ENCODE measurements at regions not wholly inside any gene's neighbourhood (a gene's known extent, or its start where the extent isn't known, plus 50 kb on each side); places are given as distances from the start of the nearest gene placed in this dataset.

DNA sequence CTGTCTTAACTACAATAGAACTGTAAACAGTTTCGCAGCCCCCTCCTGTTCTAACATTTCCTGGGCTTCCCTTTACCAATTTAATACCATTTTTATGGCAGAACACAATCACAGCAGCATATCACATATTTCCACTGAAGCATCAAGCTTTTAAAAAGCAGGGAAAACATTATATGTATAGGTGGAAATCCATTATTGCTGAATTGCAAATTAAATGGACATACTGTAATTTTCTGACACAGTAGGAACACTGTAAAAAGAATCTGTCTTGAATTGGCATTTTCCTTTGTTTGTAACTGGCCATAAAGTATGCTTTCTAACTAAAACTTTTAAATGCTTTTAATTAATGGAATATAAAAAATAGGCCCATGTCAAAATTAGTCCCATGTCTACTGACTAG, 1385.8 kb downstream of the SI start:
- H3K36me3 Mint-ChIP-seq (ENCODE audit: insufficient read depth in 1 of 3, low read depth in 3 of 3) = peaks cover 10 to 24% (median 15%) of the 10 kb centered on the region in 3 experiments
- Histone ChIP-seq H3K23me2 (ENCODE audit: insufficient read length, low read depth, low read length, poor library complexity, severe bottlenecking) (no peaks in the 10 kb centered on the region), H3K4ac (ENCODE audit: low read depth, low read length) (no peak overlapping the region), H4K5ac (ENCODE audit: insufficient read length, low read depth, low read length) (no peak overlapping the region), H3K14ac (ENCODE audit: insufficient read depth, low read length) (no peak overlapping the region), H2BK5ac (ENCODE audit: insufficient read length, low read length) (no peak overlapping the region), H3K79me1 (ENCODE audit: insufficient read depth, low read depth, low read length, poor library complexity, severe bottlenecking) (no peaks in the 10 kb centered on the region), H3K9me3 (ENCODE audit: control insufficient read depth, low read depth, low read length) (peaks cover 6% of the 10 kb centered on the region), H2BK20ac (ENCODE audit: low read depth, low read length, poor library complexity, severe bottlenecking) (no peak overlapping the region), H2BK12ac (ENCODE audit: insufficient read length, low read depth, low read length) (no peak overlapping the region), H3T11ph (ENCODE audit: low read length) (no peak overlapping the region), H3K9ac (ENCODE audit: extremely low read depth, insufficient read length, low read length) (no peak overlapping the region), H3K18ac (ENCODE audit: insufficient read length, low read depth, low read length) (no peak overlapping the region), H4K8ac (replicated peaks; ENCODE audit: insufficient read length, low read depth, low read length) (no peak overlapping the region), H3K56ac (ENCODE audit: insufficient read length, low read depth, low read length) (no peak overlapping the region), H2BK15ac (ENCODE audit: low read depth, low read length) (no peak overlapping the region), H3K4me1 (ENCODE audit: insufficient read depth, low read length) (no peaks in the 10 kb centered on the region), H3K79me2 (ENCODE audit: insufficient read depth, low read length) (no peaks in the 10 kb centered on the region), H2AFZ (ENCODE audit: low read length) (no peak overlapping the region), H2AK5ac (ENCODE audit: insufficient read length, low read length) (no peak overlapping the region), H3K27ac (ENCODE audit: insufficient read length, low read depth, low read length) (no peak overlapping the region), H2BK120ac (ENCODE audit: low read depth, low read length, poor library complexity, severe bottlenecking) (no peak overlapping the region), H4K91ac (ENCODE audit: insufficient read length, low read depth, low read length) (no peak overlapping the region), H3K4me2 (ENCODE audit: insufficient read depth, insufficient read length, low read length) (no peak overlapping the region), H3K23ac (ENCODE audit: insufficient read length, low read depth, low read length) (no peak overlapping the region), H4K20me1 (ENCODE audit: control insufficient read depth, insufficient read depth, insufficient read length) (no peaks in the 10 kb centered on the region), H3K27me3 (ENCODE audit: insufficient read depth, low read length) (no peaks in the 10 kb centered on the region)
- no peaks in the 10 kb centered on the region for H3K27me3 Mint-ChIP-seq (ENCODE audit: low read depth)
- WGBS (ENCODE audit: extremely low coverage, insufficient read length, low lambda C conversion rate) = no CpG with 5 or more reads among the region's 1 CpG
- peaks cover 16 to 21% of the 10 kb centered on the region in 2 experiments for H3K9me3 Mint-ChIP-seq
- TF ChIP-seq, protein P1, sequence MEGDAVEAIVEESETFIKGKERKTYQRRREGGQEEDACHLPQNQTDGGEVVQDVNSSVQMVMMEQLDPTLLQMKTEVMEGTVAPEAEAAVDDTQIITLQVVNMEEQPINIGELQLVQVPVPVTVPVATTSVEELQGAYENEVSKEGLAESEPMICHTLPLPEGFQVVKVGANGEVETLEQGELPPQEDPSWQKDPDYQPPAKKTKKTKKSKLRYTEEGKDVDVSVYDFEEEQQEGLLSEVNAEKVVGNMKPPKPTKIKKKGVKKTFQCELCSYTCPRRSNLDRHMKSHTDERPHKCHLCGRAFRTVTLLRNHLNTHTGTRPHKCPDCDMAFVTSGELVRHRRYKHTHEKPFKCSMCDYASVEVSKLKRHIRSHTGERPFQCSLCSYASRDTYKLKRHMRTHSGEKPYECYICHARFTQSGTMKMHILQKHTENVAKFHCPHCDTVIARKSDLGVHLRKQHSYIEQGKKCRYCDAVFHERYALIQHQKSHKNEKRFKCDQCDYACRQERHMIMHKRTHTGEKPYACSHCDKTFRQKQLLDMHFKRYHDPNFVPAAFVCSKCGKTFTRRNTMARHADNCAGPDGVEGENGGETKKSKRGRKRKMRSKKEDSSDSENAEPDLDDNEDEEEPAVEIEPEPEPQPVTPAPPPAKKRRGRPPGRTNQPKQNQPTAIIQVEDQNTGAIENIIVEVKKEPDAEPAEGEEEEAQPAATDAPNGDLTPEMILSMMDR (conservative IDR thresholded peaks at IDR 0.05) = no peak
- H3K27ac Mint-ChIP-seq = no peak overlapping the region
- no peak for DNase-seq
- no peaks in the 10 kb centered on the region for H3K4me1 Mint-ChIP-seq
- H3K4me3 Mint-ChIP-seq = no peak overlapping the region
